SU-DHL-6 (cell line): ENCODE measurements at regions not wholly inside any gene's neighbourhood (a gene's known extent, or its start where the extent isn't known, plus 50 kb on each side); places are given as distances from the start of the nearest gene placed in this dataset.
"Not testable (repeated sequence)": the region's sequence is repeated elsewhere in the genome, so short reads cannot be mapped to it uniquely, and the experiment has no call there.

ENCODE experiments used
- H2AFZ ChIP-seq: fragments of 200-600 bp; sonication (generic); 2 replicates; pipeline ENCODE4 v1.6.1; 2014; ENCODE audit warnings: low read depth, mild to moderate bottlenecking, moderate library complexity, mixed read lengths, antibody characterized with exemption, low read length; ENCODE audit not compliant: severe bottlenecking
- H3F3A ChIP-seq: fragments of 200-600 bp; shearing (Covaris generic); 2 replicates; pipeline ENCODE4 v1.6.0; 2016; ENCODE audit warnings: antibody characterized with exemption, mild to moderate bottlenecking; ENCODE audit not compliant: insufficient read depth
- H3K27ac ChIP-seq: fragments of 200-600 bp; sonication (generic); 2 replicates; pipeline ENCODE4 v1.5.1; 2016; ENCODE audit warnings: low read depth, mild to moderate bottlenecking, low read length, moderate library complexity, mixed read lengths
- H3K27me3 ChIP-seq: fragments of 200-600 bp; sonication (generic), shearing (Covaris generic); 2 replicates; pipeline ENCODE4 v1.6.0; 2014; ENCODE audit warnings: mild to moderate bottlenecking, low read length
- H3K36me3 ChIP-seq: fragments of 200-600 bp; sonication (generic); 2 replicates; pipeline ENCODE4 v1.6.1; 2014; ENCODE audit warnings: mild to moderate bottlenecking, low read length, mixed read lengths
- H3K4me2 ChIP-seq: fragments of 300-600, 200-600 bp; shearing (Covaris generic), sonication (generic); 2 replicates; pipeline ENCODE4 v1.6.0; 2014; ENCODE audit warnings: low read length, low read depth, mild to moderate bottlenecking; ENCODE audit not compliant: poor library complexity, severe bottlenecking
- H3K4me3 ChIP-seq: fragments of 200-600 bp; sonication (generic); 2 replicates; pipeline ENCODE4 v1.5.1; 2014; ENCODE audit warnings: antibody characterized with exemption, low read length, mild to moderate bottlenecking, mixed read lengths; ENCODE audit not compliant: insufficient read depth, poor library complexity, severe bottlenecking
- H3K79me2 ChIP-seq: fragments of 200-600 bp; sonication (generic); 2 replicates; pipeline ENCODE4 v1.6.1; 2014; ENCODE audit warnings: mild to moderate bottlenecking, low read length, moderate library complexity; ENCODE audit not compliant: insufficient read depth
- H3K9ac ChIP-seq: fragments of 200-600 bp; sonication (generic); 2 replicates; pipeline ENCODE4 v1.7.0; 2014; ENCODE audit warnings: mild to moderate bottlenecking, low read length
- H3K9me2 ChIP-seq: fragments of 200-600 bp; sonication (generic); replicated peaks from 2 replicates; pipeline ENCODE4 v1.6.1; 2014; ENCODE audit warnings: low read length; ENCODE audit not compliant: insufficient read depth
- H3K9me3 ChIP-seq: fragments of 200-600 bp; sonication (generic); 2 replicates; pipeline ENCODE4 v1.6.1; 2014; ENCODE audit warnings: low read length, mixed read lengths; ENCODE audit not compliant: insufficient read depth
- H4K20me1 ChIP-seq: fragments of 200-600 bp; sonication (generic); 2 replicates; pipeline ENCODE4 v1.6.1; 2014; ENCODE audit warnings: low read depth, mild to moderate bottlenecking, antibody characterized with exemption, low read length, moderate library complexity, mixed read lengths
- CTCF ChIP-seq: fragments of 200-600 bp; sonication (generic); IDR thresholded peaks from one replicate; pipeline ENCODE4 v1.5.1; 2017; ENCODE audit warnings: antibody characterized with exemption, mild to moderate bottlenecking, low read length, moderate library complexity; ENCODE audit not compliant: insufficient read depth, poor library complexity, severe bottlenecking
- EZH2phosphoT487 ChIP-seq: fragments of 200-600 bp; sonication (generic), shearing (Covaris generic); conservative IDR thresholded peaks from 2 replicates; pipeline ENCODE4 v1.6.1; 2018; ENCODE audit warnings: mild to moderate bottlenecking, antibody characterized with exemption, low read length, moderate library complexity, mixed read lengths

GRCh38 chr11:23318670-23319069 lies 458.4 kb upstream of the CCDC179 start:
- no peak overlapping the region for H3K9ac ChIP-seq
- H2AFZ ChIP-seq: no peak overlapping the region
- no peaks in the 10 kb centered on the region for H4K20me1 ChIP-seq
- no peaks in the 10 kb centered on the region; the same call in 1 of the 2 replicates for H3K9me3 ChIP-seq
- H3K27ac ChIP-seq: no peak overlapping the region
- no peaks in the 10 kb centered on the region for H3K27me3 ChIP-seq
- H3K36me3 ChIP-seq: no peaks in the 10 kb centered on the region
- H3K4me3 ChIP-seq: no peak overlapping the region
- no peaks in the 10 kb centered on the region; the same call in 1 of the 2 replicates for H3K9me2 ChIP-seq
- TF ChIP-seq CTCF (no peak), EZH2phosphoT487 (no peak)
- no peaks in the 10 kb centered on the region for H3K79me2 ChIP-seq
- no peaks in the 10 kb centered on the region for H3F3A ChIP-seq
- H3K4me2 ChIP-seq: no peak overlapping the region

GRCh38 chr11:23320131-23320530 lies 459.9 kb upstream of the CCDC179 start:
- TF ChIP-seq CTCF (no peak), EZH2phosphoT487 (no peak)
- H3K27ac ChIP-seq: no peak overlapping the region

GRCh38 chr11:23335586-23335985 lies 475.3 kb upstream of the CCDC179 start:
- not testable (repeated sequence) for H3K9ac ChIP-seq, H4K20me1 ChIP-seq, H3K27me3 ChIP-seq, H3F3A ChIP-seq, H3K4me3 ChIP-seq, H3K79me2 ChIP-seq, H3K36me3 ChIP-seq, H3K9me3 ChIP-seq, H3K9me2 ChIP-seq, H3K4me2 ChIP-seq, H2AFZ ChIP-seq, H3K27ac ChIP-seq

More at GRCh38 chr11:23320131-23320530, 459.9 kb upstream of the CCDC179 start:
- Histone ChIP-seq H3K36me3 (no peaks in the 10 kb centered on the region), H3K4me2 (no peak overlapping the region), H3K27me3 (no peaks in the 10 kb centered on the region), H3K9me2 (no peaks in the 10 kb centered on the region; the same call in 1 of the 2 replicates), H3F3A (no peaks in the 10 kb centered on the region), H3K79me2 (no peaks in the 10 kb centered on the region), H2AFZ (no peak overlapping the region), H3K4me3 (no peak overlapping the region), H3K9me3 (no peaks in the 10 kb centered on the region; the same call in 1 of the 2 replicates), H4K20me1 (no peaks in the 10 kb centered on the region), H3K9ac (no peak overlapping the region)

- no peaks in the 10 kb centered on the region for H4K20me1 ChIP-seq
- no peaks in the 10 kb centered on the region for H3K36me3 ChIP-seq
Observed at GRCh38 chr11:23336961-23337360, 476.7 kb upstream of the CCDC179 start.

More at GRCh38 chr11:23336961-23337360, 476.7 kb upstream of the CCDC179 start:
- no peak overlapping the region for H3K4me3 ChIP-seq
- H3K9me3 ChIP-seq: 0 out of 2 replicates have a peak, but pooled peaks cover 4% of the 10 kb centered on the region
- H3K27ac ChIP-seq: no peak overlapping the region
- 0 out of 2 replicates have a peak, but pooled peaks cover 5% of the 10 kb centered on the region for H3K9me2 ChIP-seq
- TF ChIP-seq CTCF: no peak
- TF ChIP-seq EZH2phosphoT487: no peak
- no peaks in the 10 kb centered on the region for H3F3A ChIP-seq
- no peak overlapping the region for H3K4me2 ChIP-seq
- H2AFZ ChIP-seq: no peak overlapping the region
- H3K27me3 ChIP-seq: no peaks in the 10 kb centered on the region
- no peak overlapping the region for H3K9ac ChIP-seq
- no peaks in the 10 kb centered on the region for H3K79me2 ChIP-seq
